Stimulated activated CD8-positive, alpha-beta memory T cell treated with anti-CD3 and anti-CD28 coated beads, Interleukin-15, amount 100 ng/mL, for 4 hours (primary cell): ENCODE measurements at regions not wholly inside any gene's neighbourhood (a gene's known extent, or its start where the extent isn't known, plus 50 kb on each side); places are given as distances from the start of the nearest gene placed in this dataset.

ENCODE experiments used
- DNase-seq, 2 donors: peaks; one replicate each; pipeline ENCODE4 v3.0.0-alpha.2; 2020; ENCODE audit warnings: low read depth in 2 of 2

- no peak for DNase-seq
These were observed 723.3 kb upstream of the CELF2 start for GRCh38 chr10:10294184-10294880.

- no peak for DNase-seq
These were observed 722.7 kb upstream of the CELF2 start for GRCh38 chr10:10294881-10295529.

GRCh38 chr10:10295537-10295936 lies 722.1 kb upstream of the CELF2 start:
- no peak for DNase-seq

GRCh38 chr10:10302689-10303088 lies 715.0 kb upstream of the CELF2 start:
- no peak for DNase-seq

- no peak for DNase-seq
These were observed 710.6 kb upstream of the CELF2 start for GRCh38 chr10:10307036-10307435.

GRCh38 chr10:10307551-10307950 lies 710.1 kb upstream of the CELF2 start:
- no peak for DNase-seq

- DNase-seq: no peak
These were observed 707.2 kb upstream of the CELF2 start for GRCh38 chr10:10310498-10310897.

- no peak for DNase-seq
These were observed 705.7 kb upstream of the CELF2 start for GRCh38 chr10:10311966-10312365.

- DNase-seq: no peak
These were observed 704.4 kb upstream of the CELF2 start for GRCh38 chr10:10313149-10313835.

- no peak for DNase-seq
These were observed 703.0 kb upstream of the CELF2 start for GRCh38 chr10:10314626-10315025.

GRCh38 chr10:10315989-10316388 lies 701.7 kb upstream of the CELF2 start:
- DNase-seq: no peak

GRCh38 chr10:10317151-10317550 lies 700.5 kb upstream of the CELF2 start:
- no peak for DNase-seq

GRCh38 chr10:10318856-10319255 lies 698.8 kb upstream of the CELF2 start:
- no peak for DNase-seq

- no peak for DNase-seq
These were observed 696.7 kb upstream of the CELF2 start for GRCh38 chr10:10320956-10321355.

- DNase-seq: no peak
These were observed 691.6 kb upstream of the CELF2 start for GRCh38 chr10:10326116-10326515.

- DNase-seq: no peak
These were observed 689.7 kb upstream of the CELF2 start for GRCh38 chr10:10327934-10328333.

- no peak for DNase-seq
These were observed 687.3 kb upstream of the CELF2 start for GRCh38 chr10:10330418-10330817.

GRCh38 chr10:10332786-10333185 lies 684.9 kb upstream of the CELF2 start:
- no peak for DNase-seq

GRCh38 chr10:10333622-10334021 lies 684.0 kb upstream of the CELF2 start:
- no peak for DNase-seq

GRCh38 chr10:10338339-10338738 lies 679.3 kb upstream of the CELF2 start:
- no peak for DNase-seq

- DNase-seq: no peak
These were observed 671.1 kb upstream of the CELF2 start for GRCh38 chr10:10346390-10347150.

- DNase-seq: no peak
These were observed 667.6 kb upstream of the CELF2 start for GRCh38 chr10:10350050-10350449.
